ENCODE measurements at regions not wholly inside any gene's neighbourhood (a gene's known extent, or its start where the extent isn't known, plus 50 kb on each side); places are given as distances from the start of the nearest gene placed in this dataset.
"Not testable (repeated sequence)": the region's sequence is repeated elsewhere in the genome, so short reads cannot be mapped to it uniquely, and the experiment has no call there.

DNA sequence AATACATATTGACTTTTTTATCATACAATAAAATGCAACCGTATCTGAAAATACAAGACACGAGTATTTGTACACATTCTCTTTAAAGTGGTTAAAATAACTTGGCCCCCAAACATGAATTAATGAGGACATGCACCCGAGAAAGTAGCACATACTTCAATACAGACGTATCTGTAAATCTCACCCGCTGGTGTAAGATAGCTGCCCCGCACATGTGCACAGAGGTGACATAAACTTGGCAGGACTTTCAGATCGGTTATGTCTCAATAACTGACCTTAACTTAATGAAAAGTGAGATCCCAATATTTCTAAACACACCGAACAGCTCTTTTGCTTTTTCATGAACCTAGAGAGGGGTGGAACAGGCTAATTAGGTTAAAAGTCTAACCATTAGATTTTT, 91.5 kb upstream of the RPS6KA2 start:
- DNase-seq: no peak

DNA sequence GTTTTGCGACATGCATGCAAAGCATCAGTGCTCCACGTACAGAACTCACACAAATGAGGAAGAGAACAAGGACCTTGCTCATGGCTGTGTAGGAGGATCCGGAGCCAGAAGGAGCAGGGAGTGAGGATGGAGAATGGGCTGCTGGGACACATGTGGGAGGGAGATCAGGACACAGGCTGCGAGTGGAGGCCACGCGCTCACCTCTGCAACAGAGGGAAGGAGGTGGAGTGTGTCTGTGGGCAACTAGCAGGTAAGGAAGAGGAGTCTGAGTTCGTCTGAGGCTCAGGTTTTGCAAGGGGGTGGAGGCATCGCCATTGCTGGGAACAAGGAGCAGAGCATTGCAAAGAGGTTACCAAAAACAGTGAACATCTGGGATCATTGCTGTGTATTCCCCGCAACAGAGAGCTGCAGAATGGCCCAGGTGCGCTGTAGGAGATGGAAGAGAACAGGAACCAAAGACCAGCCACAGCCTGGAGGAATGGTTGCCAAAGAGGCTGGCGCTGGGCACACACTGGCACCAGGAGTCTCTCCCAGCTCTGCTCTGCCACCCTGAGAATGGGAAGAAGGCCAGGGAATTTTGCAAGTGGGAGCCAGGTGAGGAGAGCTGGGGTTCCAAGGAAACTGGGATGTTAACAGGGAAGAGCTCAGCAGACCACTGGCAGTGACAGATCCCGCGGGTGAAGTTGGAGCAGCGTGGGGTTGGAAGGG, 90.0 kb upstream of the RPS6KA2 start:
- DNase-seq: no peak

DNA sequence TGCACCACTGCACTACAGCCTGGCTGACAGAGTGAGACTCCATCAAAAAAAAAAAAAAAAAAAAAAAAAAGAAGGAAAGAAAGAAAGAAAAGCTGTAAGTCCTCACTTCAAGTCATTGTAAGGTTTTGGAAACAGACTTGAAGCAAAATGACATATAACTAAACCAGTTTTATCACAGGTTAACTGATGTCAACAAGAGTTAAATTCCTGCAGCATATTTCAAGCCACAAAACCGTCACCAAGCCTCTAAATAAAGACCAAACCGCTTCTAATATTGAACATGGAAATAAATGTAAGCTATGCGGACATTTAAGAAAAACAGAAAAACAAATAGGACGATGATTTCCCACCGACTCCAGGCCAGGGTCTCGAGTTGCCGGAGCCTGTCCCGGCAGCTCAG, 88.9 kb upstream of the RPS6KA2 start:
- DNase-seq: no peak

DNA sequence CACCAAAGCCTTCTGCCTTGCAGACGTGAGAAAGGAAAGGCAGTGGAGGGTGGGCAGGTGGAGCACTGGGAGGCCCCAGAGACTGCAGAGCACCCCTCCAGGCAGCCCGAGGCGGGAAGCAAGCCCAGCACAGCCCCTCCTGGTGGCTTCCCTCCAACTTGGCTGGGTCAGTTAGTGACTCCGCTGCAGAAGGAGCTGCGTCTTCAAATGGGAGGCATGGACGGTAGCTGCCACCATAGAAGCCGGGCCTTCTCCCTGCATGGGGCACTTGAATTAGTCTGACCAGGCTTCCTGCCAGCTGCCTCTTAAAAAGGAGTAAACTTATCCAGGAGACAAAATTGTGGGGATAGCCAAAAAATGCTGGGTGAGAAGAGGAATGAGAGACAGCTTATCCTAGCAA, 88.0 kb upstream of the RPS6KA2 start:
- no peak for DNase-seq

DNA sequence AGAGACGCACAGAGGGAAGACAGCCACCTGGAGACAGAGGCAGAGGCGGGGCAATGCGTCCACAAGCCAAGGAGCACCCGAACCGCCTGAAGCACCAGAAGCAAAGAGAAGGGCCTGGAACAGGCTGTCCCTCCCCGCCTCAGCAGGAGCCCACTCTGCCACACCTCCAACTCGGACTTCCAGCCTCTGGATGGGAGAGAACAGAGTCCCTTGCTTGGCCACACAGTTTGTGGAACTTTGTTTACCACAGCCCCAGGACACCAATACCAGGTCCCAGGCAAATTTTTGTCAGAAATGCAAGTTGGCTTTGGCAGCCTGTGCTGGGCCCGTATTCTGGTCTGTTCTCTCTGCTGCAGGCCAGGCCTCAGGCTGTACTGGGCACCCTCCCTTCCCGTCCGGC, 87.5 kb upstream of the RPS6KA2 start:
- no peak for DNase-seq

DNA sequence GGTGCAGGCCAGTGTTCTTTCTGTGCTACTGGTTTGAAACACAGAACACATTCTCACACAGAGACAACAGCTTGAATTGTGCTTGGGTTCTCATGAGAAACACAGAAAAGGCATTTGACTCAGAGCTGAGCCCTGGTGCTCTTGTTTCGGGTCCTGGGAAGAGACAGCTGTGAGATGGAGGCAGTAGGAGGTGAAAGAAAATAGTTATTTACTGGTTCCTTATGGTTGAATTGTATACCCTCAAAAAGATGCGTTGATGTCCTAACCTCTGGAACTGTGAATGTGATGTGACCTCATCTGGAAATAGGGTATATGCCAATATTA, 87.1 kb upstream of the RPS6KA2 start:
- no peak for DNase-seq

DNA sequence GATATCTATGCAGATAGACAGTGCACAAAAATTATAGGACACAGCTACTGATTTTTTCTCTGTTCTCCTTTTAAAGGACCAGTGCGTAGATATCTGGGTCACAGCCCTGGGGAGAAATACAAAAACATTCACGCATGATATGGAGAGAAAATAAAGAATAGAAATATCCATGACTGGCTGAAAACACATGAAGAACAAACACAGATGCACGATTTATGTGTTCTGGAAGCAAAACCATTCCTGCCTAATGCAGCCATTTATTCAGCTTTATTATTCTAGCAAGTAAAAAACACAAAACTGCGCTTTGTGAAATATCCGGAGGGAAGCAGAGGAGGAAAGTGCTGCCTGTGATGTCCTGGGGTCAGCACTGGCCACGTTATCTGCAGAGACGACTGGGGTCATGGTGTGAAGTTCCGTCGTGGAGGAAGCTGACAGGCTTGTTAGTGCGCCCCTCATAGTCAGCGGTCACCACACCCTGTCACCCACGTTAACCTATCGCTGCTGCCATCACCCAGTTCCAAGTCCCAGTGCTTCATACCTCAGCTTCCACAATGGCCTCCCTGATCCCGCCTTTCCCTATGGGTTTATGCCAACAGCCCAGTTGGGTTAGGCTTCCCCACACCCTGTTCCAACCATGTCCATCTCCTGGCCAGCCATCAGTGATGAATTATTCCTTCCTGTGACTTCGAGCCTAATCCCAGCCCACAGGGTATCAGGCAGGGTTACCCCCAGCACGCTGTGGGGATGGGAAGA, 86.6 kb upstream of the RPS6KA2 start:
- no peak for DNase-seq

DNA sequence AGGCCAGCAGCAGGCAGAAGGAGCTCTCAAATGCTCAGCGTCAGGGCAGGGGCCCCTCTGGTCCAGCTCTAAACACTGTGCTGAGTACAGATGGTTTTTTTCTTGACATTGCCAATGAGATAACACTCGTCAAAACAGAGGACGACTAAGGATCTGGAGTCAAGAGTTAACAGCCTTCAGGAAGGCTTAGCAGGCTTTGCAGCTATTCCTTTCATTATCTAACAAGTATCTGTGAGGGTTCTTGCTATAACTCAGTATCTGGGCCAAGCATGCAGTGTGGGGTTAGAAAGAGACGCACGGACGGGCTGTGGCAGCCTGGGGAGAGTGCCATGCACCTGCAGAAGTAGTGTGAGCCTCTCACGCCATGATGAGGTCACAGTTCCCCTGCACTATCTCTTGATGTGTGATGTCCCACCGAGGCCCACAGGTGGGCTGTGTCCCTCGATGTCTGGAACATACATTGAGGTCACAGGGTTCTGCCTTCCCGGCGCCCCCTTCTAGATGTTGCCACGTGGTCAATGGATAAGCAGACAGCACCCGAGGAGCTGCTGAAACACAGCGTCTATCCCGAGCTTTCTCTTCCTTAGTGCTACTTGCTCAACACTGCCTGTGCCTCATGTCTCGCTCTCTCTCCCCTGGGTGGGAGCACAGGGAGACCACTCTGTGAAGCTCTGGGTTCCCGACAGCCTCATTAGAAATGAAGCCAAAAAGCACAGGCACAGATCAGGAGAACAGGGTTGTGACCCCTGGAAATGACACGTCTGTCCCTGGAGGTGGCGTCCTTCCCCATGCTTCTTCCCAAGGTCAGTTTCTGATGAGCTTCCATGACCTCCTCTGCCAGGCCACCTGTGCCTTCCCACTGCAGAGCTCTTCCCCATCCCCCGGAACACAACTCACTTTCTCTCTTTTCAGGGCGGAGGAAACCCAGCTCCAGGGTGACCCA, 85.5 kb upstream of the RPS6KA2 start:
- no peak for DNase-seq

DNA sequence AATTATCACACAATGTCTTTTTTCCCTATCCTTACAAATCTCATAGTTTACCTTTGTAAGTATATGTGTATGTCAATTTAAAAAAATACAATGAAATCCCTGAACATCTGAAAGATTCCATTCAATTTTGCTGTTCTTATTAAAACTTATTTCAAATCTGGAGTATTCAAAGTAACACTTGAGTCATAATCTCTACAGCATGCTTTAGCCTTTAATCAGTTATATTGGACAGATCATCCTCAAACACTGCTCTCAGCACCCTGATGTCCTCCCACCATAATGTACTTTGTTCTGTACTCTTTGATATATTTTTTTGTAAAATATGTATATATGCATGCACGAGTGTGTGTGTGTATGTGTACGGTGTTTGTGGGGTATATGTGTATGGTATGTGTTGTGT, 83.0 kb upstream of the RPS6KA2 start:
- DNase-seq: no peak

DNA sequence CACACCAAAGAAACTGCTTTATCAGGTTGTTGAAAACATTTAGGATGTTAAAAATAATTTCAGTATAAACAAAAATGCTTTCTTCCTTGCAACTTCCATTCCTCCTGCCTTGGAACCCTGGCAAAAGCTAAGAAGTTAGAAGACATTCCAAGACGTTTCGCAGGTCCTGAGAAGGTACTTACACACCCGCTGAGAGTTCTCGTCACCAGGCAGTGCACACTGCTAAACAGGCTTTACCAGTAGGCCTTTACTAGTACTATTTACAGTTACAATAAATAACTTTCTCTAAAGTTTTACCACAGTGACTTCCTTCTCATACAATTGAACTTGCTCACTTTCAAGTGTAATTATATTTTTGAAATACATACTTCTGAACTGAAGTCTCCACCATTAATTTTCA, 81.4 kb upstream of the RPS6KA2 start:
- DNase-seq: no peak

DNA sequence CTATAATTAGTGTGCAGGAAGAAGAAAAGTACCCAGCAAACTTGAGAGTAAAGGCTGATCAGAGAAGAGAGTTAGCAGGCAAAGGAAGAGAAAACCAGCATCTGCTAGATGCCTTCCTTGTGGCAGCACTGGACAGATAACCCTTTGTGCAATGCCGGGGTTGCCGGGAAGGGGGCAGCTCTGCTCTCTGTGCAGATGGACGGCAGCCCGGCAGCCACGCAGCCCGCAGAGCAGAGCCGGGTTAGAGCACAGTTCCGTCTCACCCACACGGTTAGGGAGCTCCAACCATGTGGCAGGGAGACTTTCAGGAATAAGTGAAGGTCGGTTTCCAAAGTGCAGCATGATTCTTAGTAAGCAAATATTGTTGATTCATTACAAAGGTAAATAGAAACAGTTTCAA, 80.0 kb upstream of the RPS6KA2 start:
- peak; percentile 57 for DNase-seq

DNA sequence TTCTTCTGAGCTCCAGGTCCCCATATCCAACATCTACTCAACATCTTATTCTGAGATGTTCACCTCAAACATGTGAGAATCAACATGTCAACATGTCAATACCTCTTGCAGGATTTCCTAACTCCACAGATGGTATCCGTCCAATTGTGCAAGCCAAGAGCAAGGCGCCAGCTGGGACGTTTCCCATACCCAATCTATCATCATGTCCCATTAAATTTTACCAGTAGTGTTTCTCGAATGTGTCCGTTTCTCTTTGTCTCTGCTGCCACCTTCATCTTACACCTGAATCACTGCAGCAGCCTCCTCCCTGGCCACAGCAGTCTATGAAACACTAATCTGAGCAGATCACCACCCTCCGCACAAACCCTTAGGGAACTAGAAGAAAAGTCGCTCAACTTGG, 78.0 kb upstream of the RPS6KA2 start:
- no peak for DNase-seq

DNA sequence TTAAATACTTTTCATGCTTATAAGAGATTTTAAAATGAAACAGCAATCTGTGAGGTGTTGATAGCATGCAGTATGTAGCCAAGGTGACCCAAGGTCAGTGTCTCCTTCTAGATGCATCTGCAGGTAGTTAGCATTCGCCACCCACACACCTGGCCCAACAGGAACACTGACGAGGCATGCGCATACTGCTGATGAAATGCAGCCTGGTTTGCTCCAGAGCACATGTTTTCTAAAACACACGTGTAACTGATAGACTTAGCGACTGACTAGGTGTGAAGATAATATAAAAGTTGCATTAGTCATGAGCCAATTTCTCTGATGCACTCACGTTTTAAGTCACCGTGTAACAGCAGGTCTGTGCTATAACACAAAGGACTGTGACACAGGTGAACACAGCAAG, 77.1 kb upstream of the RPS6KA2 start:
- DNase-seq: no peak

DNA sequence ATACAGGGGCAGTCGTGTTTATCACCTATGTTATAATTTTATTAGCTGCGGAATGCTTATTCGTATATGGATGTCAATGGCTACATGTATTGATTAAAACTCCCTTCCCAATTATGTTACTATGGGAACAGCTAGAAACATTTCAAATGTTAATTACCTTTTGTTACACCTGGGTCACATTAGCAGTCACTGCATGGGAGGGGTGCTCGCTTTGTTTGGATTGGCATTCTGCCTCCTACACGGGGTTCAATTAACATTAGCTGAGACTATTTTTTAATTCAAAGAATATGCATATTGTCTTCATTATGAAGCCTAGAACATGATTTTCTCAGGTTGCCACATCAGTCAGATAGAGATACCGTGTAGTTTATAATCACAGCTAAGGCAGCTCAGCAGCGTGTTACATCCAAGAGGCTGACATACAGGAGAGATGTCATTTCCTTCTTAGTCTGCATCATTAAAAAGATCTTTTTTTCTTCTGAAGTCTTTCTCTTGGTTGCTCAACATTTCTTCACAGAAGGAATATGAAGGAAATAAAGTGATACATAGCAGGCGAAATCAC, 76.2 kb upstream of the RPS6KA2 start:
- DNase-seq: no peak

DNA sequence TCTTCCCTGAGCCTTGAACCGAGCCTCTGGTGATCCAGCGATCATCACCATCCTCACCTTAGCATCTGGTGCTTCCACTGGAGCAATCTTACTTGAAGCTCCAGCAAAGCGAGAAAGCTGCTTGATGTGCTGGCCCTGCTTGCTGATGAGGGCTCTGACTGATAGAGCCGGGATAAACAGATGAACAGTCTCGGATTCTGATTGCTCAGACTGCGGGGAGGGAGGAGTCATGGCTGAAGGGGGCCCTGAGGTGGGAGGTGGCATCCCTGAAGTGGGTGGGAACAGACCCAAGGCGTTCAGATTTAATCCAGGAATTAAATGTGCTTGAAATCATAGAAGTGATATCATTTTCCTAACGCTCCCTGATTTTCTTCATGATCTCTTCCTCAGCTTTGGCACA, 74.4 kb upstream of the RPS6KA2 start:
- DNase-seq: not testable (repeated sequence)

DNA sequence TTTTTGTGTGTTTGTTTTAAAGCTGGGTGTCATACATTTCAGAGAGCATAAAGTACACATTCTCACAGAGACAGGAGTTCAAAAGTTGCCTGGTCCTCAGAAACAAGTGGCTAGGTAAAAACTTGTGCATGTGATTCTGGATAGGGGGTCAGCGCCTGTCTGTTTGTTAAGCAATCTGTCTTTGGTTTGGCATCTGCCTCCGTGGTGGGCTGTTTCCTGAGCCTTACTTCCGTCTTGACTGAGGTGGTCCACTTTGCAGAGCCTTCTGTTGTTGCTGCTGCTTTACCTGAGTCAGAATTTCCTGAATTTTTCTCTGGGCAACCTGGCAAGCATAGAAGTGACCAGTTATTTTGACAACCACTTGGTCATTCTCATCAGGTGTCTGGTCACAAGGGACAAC, 73.8 kb upstream of the RPS6KA2 start:
- not testable (repeated sequence) for DNase-seq

DNA sequence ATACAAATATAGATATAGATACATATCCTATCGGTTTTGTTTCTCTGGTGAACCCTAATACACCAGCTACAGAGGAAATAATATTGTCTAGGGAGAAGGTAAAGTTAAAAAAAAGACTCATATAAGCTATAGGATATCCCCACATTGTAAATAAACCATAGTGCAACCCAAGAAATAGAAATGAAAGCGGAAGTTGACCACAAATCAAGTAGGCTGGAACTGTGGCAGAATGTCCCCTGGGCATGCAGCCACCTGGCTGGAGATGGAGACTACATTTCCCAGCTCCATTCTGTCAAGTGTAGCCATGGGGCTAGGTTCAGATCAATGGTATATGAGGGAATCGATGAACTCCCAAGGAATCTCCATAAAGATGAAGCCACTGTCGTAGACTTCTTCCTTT, 70.1 kb upstream of the RPS6KA2 start:
- DNase-seq: no peak

DNA sequence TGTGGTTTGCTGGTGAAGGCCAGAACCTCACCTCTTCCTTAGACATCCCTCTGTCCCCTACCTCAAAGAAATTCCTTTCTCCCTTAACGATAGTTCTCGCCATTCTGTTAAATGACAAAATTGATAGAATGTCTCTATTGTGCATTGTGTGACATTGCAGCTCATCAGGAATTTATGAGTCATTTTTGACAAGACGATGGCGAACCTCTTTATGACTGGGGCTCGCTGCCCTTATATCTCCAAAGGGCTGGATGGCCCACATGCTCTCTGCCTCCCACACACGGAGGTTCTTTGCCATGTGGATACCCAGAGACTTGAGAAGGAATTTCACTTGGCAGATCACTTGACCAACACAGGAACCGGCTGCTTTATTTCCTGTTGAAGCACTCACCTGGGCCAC, 66.8 kb upstream of the RPS6KA2 start:
- DNase-seq: no peak

DNA sequence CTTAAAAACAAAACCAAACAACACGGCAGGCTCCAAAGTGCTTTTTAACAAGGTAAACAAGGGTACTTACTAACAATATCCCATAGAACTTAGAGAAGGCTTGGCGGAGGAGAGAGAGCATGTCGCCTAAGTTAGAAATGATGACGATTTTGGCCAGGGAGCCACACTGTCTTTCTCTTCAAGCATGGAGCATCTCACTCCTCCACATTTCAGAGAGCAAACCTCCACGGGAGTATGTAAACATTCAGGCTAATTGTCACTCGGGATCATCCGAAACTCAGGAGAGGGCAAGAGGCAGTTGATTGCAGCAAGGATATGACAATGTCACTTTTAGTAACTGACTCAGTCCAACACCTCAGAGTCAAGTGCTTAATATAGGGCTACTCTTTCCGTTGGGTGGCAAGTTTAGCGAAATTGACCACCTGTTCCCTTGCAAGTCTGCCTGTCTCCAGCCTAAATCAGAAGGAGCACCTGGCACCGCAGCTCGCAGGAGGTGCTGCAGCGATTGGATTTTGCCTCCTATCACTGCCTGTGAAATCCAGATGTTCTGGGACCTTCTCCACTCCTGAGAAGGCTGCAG, 65.8 kb upstream of the RPS6KA2 start:
- DNase-seq: no peak

DNA sequence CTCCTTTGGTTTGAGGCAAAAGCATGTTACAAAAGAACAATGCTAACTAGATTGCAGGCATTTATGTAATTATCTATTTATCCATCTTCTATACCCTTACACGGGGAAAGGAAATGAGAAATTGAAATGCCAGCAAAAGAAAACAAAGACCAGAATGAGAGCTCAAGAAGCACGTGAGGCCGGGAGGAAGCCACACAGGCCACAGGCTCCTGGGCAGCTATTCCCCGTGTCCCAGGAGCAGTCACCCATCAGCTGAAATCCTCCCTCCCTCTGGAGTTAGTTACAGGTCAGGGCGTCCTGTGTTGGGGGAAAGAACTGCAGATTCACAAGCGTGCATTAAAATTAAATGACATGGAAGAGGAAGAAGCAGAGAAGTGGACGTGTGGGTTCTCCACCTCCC, 64.7 kb upstream of the RPS6KA2 start:
- no peak for DNase-seq

DNA sequence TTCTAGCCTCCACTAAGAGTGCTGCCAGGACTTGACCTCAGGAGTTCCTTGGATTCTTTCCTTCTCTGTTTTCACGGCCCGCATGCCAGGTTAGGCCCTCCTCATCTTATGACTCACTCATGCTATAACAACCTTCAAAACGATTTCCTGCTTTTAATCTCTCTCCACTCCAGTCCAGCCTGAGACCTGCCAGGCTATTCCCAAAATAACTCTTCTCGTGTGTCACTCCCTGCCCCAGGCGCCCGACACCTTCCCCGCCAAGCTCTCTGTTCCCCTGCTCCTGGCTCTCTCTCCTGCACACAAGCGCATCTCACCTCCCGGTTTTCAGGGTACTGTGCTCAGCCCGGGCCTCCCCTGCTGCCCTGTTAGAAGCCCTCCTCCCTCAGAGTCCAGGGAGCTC, 64.1 kb upstream of the RPS6KA2 start:
- no peak for DNase-seq

DNA sequence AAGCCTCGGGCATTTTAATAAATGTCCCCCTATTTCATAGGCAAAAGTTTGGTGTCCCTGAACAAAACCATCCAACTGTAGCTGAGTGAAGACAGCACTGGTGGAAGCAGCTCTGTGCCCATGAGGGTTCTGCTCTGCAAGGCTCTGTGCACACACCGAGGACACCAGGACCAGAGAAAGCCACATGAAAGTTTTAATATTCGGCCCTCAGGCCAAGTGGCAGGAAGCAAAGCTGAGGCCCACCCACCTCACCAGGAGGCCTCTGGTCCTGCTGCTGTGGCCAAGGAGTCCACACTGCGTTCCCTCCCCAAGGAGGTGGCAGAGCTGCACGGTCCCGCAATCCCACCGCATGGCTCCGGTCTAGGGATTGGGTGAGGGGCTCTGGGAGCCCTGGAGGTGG, 62.6 kb upstream of the RPS6KA2 start:
- DNase-seq: no peak

DNA sequence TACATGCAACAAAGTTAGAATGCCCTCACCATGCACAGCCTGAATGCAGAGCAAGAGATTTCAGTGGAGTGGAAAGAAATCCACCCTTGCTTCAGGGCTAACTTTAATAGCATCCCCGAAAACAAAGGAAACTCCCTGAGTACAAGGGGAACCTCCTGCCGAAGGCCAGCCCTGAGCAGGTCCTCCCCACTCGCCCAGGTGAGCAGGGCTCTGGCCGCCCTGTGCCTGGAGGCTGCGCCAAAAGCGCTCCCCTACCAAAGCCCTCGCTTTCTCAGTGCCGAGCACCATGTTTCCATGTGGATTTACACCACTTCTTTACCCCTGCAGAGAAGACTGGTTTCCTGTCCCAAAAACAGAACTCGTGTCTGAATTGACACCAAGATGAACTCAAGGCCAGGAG, 61.9 kb upstream of the RPS6KA2 start:
- DNase-seq: no peak

Measured in NCI-H510A treated with DMSO at 0.1 percent for 48 hours (cell line).